Fibroblast of mammary gland (primary cell): ENCODE measurements at regions not wholly inside any gene's neighbourhood (a gene's known extent, or its start where the extent isn't known, plus 50 kb on each side); places are given as distances from the start of the nearest gene placed in this dataset.

Experiments
- DNase-seq: peaks from one replicate; pipeline ENCODE4 v3.0.0-alpha.2; 2010; ENCODE audit warnings: low read depth
- H3K4me3 ChIP-seq: 2 replicates; pipeline ENCODE4 v1.5.1; 2011; ENCODE audit warnings: low read depth, mild to moderate bottlenecking, low read length, moderate library complexity; ENCODE audit not compliant: control insufficient read depth
- TF ChIP-seq, protein P1 (sequence below): conservative IDR thresholded peaks from 2 replicates; pipeline ENCODE4 v1.5.1; 2011; ENCODE audit warnings: low read depth, low read length, inconsistent platforms; ENCODE audit not compliant: control insufficient read depth, insufficient read depth

DNA sequence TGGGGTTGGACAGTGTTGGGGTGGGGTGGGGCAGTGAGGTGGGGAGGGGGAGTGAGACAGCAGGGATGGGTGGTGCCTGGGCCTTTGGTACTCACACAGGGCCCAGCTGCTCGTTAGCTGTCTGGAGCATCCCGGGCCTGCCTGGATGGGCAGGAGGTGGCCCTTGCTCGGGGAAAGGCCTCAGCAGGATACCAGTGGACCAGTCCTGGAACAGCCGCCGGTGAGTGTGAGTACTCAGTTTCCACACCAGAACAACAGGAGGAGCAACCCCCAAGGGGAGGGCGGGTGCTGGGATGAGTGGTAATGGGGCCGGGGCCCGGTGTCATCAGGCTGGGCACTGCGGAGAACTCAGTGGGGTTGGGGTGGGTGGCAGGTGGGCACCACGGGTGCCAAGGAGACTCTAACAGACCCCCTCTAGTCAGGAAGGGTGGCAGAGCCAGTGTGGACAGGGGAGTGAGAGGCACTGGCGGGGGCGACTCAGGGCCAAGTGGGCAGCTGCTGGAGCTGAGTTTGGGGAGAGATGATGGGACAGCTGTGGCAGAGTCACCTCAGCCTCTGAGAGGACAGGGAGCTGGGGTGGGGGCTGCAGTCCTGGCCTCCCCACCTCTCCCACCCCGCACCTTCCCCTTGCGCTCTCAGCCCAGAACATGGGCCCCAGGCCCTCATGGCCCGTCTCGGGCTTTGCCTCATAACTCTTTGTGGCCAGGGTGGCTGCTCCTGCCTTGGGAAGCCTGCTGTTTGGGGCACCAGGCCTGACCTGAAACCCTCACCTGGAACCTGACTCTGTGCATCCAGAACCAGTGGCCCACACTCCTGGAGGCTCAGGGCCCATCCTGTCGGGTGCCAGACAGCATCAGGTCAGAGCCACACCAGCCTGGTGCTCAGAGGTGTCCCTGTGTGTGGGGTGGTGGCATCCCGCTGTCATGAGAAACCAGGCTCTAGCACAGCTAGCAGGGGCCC, 52.1 kb upstream of the PRR23E start:
- no peak for DNase-seq
- TF ChIP-seq, protein P1, sequence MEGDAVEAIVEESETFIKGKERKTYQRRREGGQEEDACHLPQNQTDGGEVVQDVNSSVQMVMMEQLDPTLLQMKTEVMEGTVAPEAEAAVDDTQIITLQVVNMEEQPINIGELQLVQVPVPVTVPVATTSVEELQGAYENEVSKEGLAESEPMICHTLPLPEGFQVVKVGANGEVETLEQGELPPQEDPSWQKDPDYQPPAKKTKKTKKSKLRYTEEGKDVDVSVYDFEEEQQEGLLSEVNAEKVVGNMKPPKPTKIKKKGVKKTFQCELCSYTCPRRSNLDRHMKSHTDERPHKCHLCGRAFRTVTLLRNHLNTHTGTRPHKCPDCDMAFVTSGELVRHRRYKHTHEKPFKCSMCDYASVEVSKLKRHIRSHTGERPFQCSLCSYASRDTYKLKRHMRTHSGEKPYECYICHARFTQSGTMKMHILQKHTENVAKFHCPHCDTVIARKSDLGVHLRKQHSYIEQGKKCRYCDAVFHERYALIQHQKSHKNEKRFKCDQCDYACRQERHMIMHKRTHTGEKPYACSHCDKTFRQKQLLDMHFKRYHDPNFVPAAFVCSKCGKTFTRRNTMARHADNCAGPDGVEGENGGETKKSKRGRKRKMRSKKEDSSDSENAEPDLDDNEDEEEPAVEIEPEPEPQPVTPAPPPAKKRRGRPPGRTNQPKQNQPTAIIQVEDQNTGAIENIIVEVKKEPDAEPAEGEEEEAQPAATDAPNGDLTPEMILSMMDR: no peak
- no peak overlapping the region for H3K4me3 ChIP-seq

DNA sequence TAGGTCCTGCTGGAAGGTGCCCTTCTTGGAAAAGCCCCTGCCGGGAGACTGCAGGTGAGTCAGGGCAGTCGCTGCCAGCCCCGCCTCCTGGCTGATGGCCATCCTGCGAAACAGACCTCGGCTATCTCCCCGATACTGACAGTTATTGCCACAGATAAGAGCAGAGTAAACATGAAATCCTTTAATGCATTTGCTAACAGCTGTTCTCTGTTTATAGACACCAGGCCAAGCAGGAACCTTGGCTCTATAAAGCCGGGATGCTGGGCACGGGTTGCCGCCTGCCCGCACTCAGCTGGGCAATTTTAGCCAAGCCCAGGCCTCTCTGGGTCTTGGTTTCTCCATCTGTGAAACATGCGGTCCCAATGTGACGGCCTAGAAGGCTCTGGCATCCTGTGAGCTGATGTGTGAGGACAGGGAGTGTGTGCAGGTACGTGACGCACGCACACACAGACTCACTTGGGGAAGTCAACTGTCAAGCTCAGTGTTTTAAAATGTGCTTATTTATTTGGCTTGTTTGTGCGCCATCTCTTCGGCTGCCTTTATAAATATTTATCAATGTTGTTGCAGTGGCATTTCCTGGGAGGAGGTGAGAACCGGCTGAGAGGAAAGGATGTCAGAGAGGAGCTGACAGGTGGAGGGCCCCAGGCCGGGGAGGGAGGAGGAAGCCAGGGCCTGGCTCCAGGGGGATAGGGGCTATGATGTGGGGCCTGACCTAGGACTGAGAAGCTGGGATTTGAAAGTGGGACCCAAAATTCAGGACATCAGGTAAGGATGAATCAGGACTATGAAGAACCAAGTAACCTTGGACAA, 50.8 kb upstream of the PRR23E start:
- TF ChIP-seq, protein P1: no peak
- no peak overlapping the region for H3K4me3 ChIP-seq
- DNase-seq: no peak
